NCI-H187 (cell line): ENCODE measurements at regions not wholly inside any gene's neighbourhood (a gene's known extent, or its start where the extent isn't known, plus 50 kb on each side); places are given as distances from the start of the nearest gene placed in this dataset.
A peak's percentile ranks its signal among the peaks of the same experiment; 100 is the strongest.
"Not testable (repeated sequence)": the region's sequence is repeated elsewhere in the genome, so short reads cannot be mapped to it uniquely, and the experiment has no call there.

Source experiments
- DNase-seq, 2 experiments: peaks; one replicate each; lab custom pipeline; 2025; lab: John Stamatoyannopoulos, UW

DNA sequence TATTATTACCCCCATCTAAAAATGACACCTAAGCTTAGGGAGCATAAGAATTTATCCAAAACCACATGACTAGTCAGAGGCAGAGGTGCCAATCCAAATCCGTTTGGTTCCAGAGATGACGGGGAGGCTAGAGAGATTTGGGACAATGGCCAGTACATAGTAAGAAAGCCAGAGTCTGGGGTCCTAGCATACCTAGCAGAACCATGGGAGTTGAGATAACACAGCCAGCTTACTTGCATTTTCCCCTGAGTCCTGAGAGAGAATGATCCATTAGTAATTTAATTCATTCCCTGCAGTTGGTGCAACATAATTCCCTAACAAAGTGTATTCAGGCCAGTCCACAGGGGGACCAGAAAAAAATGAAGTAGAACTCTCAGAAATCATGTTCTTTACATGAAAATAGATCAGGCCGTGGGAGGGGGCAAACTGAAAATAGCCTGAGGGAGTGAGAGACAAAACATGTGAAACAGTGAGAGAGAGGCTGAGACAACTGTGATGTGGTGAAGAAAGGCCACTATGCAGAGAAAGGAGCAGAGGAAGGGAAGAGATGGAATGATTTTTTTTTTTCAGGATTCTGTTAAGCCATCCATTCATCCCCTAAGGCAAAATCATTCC lies 243.3 kb downstream of the BRINP2 start:
- no peak for DNase-seq

DNA sequence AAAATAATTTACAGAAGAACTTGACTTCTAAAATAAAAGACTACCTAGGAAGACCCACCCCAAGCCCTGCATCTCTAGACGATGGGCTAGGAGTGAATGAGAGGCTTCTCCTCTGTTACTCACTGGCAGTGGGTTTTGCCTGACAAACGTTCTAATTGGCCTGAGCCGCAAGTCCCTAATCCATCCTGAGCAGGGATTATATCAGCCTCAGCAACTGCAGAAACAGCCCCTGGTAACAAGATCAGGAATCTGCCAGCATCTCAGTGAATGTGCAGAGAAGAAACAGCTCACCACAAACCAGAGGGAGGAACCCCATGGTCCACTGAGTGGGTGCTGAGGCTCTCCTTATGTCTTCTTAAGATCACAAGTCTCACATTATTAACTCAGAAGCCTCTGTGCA lies 240.6 kb downstream of the BRINP2 start:
- no peak for DNase-seq

- DNase-seq = no peak
Measured at GRCh38 chr1:177410179-177410766, 239.5 kb downstream of the BRINP2 start.

DNA sequence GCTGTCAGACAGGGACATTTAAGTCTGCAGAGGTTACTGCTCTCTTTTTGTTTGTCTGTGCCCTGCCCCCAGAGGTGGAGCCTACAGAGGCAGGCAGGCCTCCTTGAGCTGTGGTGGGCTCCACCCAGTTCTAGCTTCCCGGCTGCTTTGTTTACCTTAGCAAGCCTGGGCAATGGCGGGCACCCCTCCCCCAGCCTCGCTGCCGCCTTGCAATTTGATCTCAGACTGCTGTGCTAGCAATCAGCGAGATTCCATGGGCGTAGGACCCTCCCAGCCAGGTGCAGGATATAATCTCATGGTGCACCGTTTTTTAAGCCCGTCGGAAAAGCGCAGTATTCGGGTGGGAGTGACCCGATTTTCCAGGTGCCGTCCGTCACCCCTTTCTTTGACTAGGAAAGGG lies 235.6 kb downstream of the BRINP2 start:
- not testable (repeated sequence) for DNase-seq

DNA sequence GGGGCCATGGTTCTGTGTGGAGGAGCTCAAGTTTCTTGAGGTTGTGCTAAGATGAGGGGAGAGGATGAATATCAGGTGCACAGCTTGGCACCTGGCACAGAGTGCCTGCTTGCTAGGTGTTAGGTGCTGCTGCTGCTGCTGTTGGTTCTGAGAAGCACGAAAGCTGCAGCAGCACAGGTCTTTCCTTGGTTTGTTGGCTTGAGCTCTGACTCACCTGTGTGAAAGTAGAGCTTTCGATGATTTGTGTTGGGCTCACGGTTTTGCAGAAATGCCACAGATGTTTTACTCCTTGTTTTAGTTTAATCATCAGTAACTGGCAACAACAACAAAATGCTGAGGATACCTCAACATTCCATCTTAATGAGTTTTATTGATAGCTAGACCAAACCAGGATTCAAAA lies 221.6 kb downstream of the BRINP2 start:
- no peak for DNase-seq

- DNase-seq = no peak
Measured at GRCh38 chr1:177385760-177386698, 215.3 kb downstream of the BRINP2 start.

GRCh38 chr1:177384461-177384860 lies 213.7 kb downstream of the BRINP2 start:
- DNase-seq = no peak

- no peak for DNase-seq
Measured at GRCh38 chr1:177383715-177384114, 213.0 kb downstream of the BRINP2 start.

DNA sequence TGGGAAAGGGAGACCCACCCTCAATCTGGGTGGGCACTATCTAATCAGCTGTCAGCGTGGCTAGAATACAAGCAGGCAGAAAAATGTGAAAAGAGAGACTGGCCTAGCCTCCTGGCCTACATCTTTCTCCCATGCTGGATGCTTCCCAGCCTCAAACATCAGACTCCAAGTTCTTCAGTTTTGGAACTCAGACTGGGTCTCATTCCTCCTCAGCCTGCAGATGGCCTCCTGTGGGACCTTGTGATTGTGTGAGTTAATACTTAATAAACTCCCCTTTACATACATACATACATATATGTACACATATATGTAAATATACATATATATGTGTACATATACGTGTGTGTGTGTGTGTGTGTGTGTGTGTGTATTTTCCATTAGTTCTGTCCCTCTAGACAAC lies 207.1 kb downstream of the BRINP2 start:
- no peak for DNase-seq

GRCh38 chr1:177368255-177368654 lies 197.5 kb downstream of the BRINP2 start:
- no peak for DNase-seq

- no peak for DNase-seq
Measured at GRCh38 chr1:177366091-177366490, 195.3 kb downstream of the BRINP2 start.

GRCh38 chr1:177360791-177361190 lies 190.0 kb downstream of the BRINP2 start:
- DNase-seq = no peak

GRCh38 chr1:177356674-177357435 lies 186.1 kb downstream of the BRINP2 start:
- no peak for DNase-seq

DNA sequence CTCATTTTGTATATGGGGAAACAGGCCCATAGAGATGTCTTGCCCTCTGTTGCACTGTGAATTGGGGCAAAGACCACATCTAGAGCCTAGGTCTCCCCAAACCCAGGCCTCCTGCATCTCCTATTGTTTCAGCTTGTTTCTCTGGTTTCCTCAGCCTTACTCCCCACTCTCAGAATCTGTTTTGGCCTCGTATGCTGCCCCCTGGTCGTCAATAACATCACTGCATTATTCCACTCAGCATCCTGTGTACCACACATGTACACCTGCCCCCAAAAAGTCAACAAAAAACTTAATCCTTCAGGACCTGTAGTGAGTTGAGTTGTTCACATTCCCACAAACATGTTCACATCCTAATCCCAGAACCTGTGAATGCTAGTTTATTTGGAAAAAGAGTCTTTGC lies 184.8 kb downstream of the BRINP2 start:
- no peak for DNase-seq

DNA sequence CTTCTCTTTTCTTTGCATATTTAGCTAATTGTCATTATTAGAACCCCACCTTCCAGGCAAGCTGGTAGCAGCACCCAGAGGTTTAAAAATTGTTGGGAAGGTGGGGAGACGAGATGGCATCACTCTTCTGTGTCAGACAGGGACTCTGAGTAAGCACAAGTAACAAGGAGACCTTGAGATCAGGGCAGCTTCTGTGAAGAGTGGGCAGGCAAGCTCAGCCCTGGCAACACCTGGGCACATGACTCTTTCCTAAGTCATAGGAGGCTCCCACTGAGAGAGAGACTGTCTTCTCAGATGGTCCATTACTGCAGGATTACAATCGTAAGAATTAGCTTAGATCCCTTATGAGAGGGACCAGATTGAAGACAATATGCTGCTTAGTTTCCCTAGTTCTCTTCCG lies 183.5 kb downstream of the BRINP2 start:
- no peak for DNase-seq

GRCh38 chr1:177351361-177352108 lies 180.8 kb downstream of the BRINP2 start:
- peak in 1 of 2 experiments; percentile 30 for DNase-seq

- DNase-seq = no peak
Measured at GRCh38 chr1:177346790-177347359, 176.1 kb downstream of the BRINP2 start.

DNA sequence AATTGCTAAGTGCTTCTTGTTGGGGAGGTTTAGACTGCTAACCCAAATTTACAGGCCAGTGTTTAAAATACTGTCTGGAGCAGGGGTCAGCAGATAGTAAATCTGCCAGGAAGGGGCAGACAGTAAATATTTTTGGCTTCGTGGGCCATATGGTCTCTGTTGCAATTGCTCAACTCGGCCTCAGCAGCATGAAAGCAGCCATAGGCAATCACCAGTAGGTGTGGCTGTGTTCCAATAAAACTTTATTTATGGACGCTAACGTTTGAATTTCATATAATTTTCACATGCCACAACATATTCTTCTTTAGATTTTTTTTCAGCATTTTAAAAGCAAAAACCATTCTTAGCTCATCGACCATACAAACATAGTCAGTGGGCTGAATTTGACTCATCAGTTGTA lies 172.7 kb downstream of the BRINP2 start:
- DNase-seq = no peak

DNA sequence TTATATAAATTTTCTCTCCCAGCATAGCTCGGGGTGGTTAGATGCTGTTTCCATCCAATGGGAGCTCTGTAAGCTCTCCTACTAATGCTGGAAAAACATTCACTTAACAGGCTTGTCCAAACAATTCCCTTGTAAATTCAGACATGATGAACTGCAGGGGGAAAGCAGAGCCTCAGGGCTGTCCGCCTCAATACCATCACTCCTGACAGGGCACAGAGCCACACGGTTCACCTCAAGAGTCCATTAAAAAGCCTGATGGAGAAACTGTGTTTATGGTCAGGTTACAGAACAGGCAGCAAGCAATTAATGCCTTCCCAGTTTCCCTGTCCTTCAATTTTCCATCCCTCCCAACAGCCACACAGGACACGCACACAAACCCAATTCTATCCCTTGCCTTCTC lies 171.0 kb downstream of the BRINP2 start:
- no peak for DNase-seq

DNA sequence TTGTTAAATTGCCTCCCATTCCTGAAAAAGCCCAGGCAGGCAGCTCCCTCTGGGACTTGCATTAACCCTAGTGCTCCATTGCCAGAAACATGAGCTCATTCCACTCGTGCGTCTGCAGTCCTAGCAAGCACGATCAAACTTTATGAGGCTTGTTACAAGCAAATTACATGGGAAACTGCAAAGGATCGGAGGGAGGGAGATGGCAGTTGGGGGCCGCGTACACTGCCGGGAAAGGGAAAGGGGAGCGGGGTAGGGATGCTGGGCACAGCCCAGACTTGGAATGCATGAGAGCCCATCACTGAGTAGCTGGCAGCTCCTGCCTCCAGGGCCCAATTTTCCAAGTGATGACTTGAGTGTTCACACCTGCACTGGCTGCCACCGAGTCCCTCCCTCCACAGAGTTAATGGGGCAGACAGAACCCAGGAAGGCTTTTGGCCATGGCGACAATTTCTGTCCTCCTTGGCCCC lies 169.9 kb downstream of the BRINP2 start:
- no peak for DNase-seq

- DNase-seq = no peak
Measured at GRCh38 chr1:177338376-177338775, 167.6 kb downstream of the BRINP2 start.
